ENCODE measurements at regions not wholly inside any gene's neighbourhood (a gene's known extent, or its start where the extent isn't known, plus 50 kb on each side); places are given as distances from the start of the nearest gene placed in this dataset.

- no peak for DNase-seq (ENCODE audit: low read depth)
- H3K4me3 ChIP-seq (ENCODE audit: low read length), result no peak overlapping the region
- no peak for TF ChIP-seq CTCF (IDR thresholded peaks at IDR 0.05; ENCODE audit: insufficient read depth, low read depth, low read length, missing control alignments)
Observed at GRCh38 chr12:125440399-125440798, 375.2 kb downstream of the AACS start.

GRCh38 chr12:125443341-125443740 lies 378.1 kb downstream of the AACS start:
- DNase-seq (ENCODE audit: low read depth), result no peak
- no peak overlapping the region for H3K4me3 ChIP-seq (ENCODE audit: low read length)
- TF ChIP-seq CTCF (IDR thresholded peaks at IDR 0.05; ENCODE audit: insufficient read depth, low read depth, low read length, missing control alignments), result no peak

- TF ChIP-seq CTCF (IDR thresholded peaks at IDR 0.05; ENCODE audit: insufficient read depth, low read depth, low read length, missing control alignments), result no peak
- H3K4me3 ChIP-seq (ENCODE audit: low read length), result no peak overlapping the region
- DNase-seq (ENCODE audit: low read depth), result no peak
Observed at GRCh38 chr12:125451408-125451807, 386.2 kb downstream of the AACS start.

DNA sequence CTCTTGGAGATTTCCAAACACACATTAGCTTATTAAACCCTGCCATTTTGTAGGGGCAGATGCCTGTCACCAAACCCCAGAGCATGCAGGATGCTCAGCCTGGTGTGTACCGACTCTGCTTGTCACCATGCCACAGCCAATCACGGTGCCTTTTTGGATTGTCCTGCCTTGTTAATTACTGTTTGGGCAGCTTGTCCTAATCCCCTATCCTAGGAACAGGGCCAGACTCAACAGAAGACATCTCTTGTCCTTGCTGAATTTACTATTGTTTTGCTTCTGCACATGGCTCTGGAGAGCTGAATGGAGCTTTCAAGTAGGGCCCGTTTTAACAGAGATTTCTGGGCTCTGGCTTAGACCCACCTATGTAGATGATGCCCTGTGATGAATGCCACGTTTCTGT lies 388.5 kb downstream of the AACS start:
- TF ChIP-seq CTCF (IDR thresholded peaks at IDR 0.05; ENCODE audit: insufficient read depth, low read depth, low read length, missing control alignments), result no peak
- no peak overlapping the region for H3K4me3 ChIP-seq (ENCODE audit: low read length)
- DNase-seq (ENCODE audit: low read depth), result no peak

DNA sequence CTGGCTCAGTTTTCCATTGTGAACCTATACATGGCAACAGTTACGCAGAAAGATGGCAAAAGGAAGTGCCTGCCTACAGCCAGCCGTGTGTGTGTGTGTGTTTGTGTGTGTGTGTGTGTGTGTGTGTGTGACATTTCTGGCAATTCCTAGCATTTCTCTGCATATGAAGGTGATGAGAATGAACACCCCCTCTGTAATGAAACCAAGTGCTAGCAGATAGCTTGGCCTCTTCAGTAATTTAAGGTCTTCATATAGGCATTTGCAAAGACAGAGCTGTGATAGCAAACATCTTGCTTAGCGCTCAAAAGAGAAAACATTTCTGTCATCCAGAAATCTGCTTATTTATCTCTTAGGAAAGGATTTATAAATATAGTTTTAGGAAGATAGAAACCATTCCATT lies 389.1 kb downstream of the AACS start:
- no peak for TF ChIP-seq CTCF (IDR thresholded peaks at IDR 0.05; ENCODE audit: insufficient read depth, low read depth, low read length, missing control alignments)
- H3K4me3 ChIP-seq (ENCODE audit: low read length), result no peak overlapping the region
- DNase-seq (ENCODE audit: low read depth), result no peak

- DNase-seq (ENCODE audit: low read depth), result no peak
- no peak for TF ChIP-seq CTCF (IDR thresholded peaks at IDR 0.05; ENCODE audit: insufficient read depth, low read depth, low read length, missing control alignments)
- no peak overlapping the region for H3K4me3 ChIP-seq (ENCODE audit: low read length)
Observed at GRCh38 chr12:125454786-125455480, 389.7 kb downstream of the AACS start.

DNA sequence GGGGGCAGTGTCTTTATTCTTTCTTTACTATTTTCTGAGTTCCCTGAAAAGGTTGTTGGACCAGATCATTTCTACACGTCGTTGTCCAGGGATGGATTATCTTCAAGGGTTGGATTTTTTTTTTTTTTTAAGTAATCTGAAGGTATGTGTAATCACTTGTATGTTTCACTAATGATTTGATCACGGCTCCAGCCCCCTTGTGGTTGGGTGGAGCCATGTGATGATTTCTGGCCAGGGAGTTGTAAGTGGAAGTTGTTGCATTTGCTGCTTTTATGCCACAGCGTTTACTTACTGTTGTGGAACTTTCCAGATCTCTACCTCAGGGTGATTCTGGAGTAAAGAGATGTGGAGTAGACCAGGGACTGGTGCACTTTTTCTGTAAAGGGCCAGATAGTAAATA lies 390.3 kb downstream of the AACS start:
- no peak overlapping the region for H3K4me3 ChIP-seq (ENCODE audit: low read length)
- no peak for DNase-seq (ENCODE audit: low read depth)
- no peak for TF ChIP-seq CTCF (IDR thresholded peaks at IDR 0.05; ENCODE audit: insufficient read depth, low read depth, low read length, missing control alignments)

Data from epithelial cell of esophagus (primary cell).